ENCODE measurements at regions not wholly inside any gene's neighbourhood (a gene's known extent, or its start where the extent isn't known, plus 50 kb on each side); places are given as distances from the start of the nearest gene placed in this dataset.

DNA sequence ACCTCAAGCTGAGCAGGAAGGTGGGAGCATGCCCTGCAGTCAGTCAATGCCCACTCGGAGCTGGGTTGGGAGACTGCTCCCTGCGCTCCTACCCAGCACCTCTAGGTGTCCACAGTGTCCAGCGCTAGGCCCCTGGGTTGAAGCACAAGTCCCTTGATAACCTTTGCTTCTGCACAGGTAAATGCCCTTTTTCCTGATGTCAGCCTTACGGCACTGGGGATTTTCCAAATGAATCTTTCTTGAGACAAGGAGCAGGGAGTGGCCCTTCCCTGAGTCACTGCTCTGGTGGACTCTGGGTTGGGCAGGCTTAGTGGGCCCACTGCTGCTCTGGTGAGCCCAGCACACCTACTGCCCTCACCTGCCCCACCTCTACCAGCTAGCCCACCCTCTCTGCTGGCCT lies 61.9 kb upstream of the OPN4 start:
- no peak for TF ChIP-seq POLR2A (IDR thresholded peaks at IDR 0.05)
- TF ChIP-seq, protein P1, sequence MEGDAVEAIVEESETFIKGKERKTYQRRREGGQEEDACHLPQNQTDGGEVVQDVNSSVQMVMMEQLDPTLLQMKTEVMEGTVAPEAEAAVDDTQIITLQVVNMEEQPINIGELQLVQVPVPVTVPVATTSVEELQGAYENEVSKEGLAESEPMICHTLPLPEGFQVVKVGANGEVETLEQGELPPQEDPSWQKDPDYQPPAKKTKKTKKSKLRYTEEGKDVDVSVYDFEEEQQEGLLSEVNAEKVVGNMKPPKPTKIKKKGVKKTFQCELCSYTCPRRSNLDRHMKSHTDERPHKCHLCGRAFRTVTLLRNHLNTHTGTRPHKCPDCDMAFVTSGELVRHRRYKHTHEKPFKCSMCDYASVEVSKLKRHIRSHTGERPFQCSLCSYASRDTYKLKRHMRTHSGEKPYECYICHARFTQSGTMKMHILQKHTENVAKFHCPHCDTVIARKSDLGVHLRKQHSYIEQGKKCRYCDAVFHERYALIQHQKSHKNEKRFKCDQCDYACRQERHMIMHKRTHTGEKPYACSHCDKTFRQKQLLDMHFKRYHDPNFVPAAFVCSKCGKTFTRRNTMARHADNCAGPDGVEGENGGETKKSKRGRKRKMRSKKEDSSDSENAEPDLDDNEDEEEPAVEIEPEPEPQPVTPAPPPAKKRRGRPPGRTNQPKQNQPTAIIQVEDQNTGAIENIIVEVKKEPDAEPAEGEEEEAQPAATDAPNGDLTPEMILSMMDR (IDR thresholded peaks at IDR 0.05): peak in 6 of 12 donors; percentile 13 to 31 (median 22)

All from heart left ventricle (tissue), 13 donors.